ENCODE measurements at regions not wholly inside any gene's neighbourhood (a gene's known extent, or its start where the extent isn't known, plus 50 kb on each side); places are given as distances from the start of the nearest gene placed in this dataset.

DNA sequence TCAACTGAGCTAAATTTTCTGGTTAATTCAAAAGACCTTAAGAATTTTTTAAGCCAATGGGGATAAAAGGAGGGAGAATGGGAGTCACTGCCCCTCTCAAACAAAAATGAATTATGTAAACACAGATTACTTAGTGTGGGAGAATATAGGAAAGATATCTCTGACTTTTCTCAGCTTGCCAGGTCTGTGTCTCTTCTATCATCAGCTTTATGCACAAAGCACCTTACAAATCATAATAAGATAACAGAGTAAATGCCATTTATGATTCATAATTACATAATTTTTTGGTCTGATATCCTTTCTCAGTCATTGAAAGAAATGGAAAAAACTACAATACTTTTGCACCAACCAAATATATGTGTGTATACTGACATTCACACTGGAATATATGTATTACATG lies 604.6 kb upstream of the FAM241A start:
- no TSS peak for BruUV-seq (replicated peaks)
- Histone ChIP-seq H3K4me1 (replicated peaks in 1 of 2; ENCODE audit: control insufficient read depth in 2 of 2, insufficient read depth in 2 of 2, low read length in 2 of 2) (no peaks in the 10 kb centered on the region), H3K27me3 (ENCODE audit: control insufficient read depth in 2 of 2, insufficient read depth in 2 of 2, low read length in 2 of 2) (no peaks in the 10 kb centered on the region), H2AFZ (ENCODE audit: low read depth, low read length) (no peak overlapping the region), H4K20me1 (replicated peaks; ENCODE audit: control insufficient read depth, insufficient read depth, low read length) (no peaks in the 10 kb centered on the region), H3K4me3 (no peak overlapping the region), H3K9me1 (ENCODE audit: control insufficient read depth, insufficient read depth, low read length) (no peaks in the 10 kb centered on the region), H3K36me3 (ENCODE audit: control insufficient read depth, insufficient read depth, low read length) (no peaks in the 10 kb centered on the region), H3K9me3 (replicated peaks; ENCODE audit: control insufficient read depth, insufficient read depth, low read depth, low read length) (no peaks in the 10 kb centered on the region), H3K9ac (ENCODE audit: insufficient read depth in 1 of 2, low read depth in 2 of 2, low read length in 2 of 2) (no peak overlapping the region), H3K4me2 (ENCODE audit: insufficient read depth, low read length) (no peak overlapping the region), H3K27ac (ENCODE audit: extremely low read depth, low read depth, low read length) (no peak overlapping the region), H3K79me2 (ENCODE audit: control insufficient read depth, insufficient read depth, low read length) (no peaks in the 10 kb centered on the region)
- CTCF ChIA-PET (ENCODE audit: low intra/inter-chr PET ratio): no interaction called here
- ATAC-seq: no peak
- POLR2A ChIA-PET: no interaction called here
- intact Hi-C loops (cut with micrococcal nuclease) (no loop called here), in situ Hi-C loops (cut with MboI) (no loop called here)
- TF ChIP-seq CTBP1 (IDR thresholded peaks at IDR 0.05; ENCODE audit: borderline replicate concordance): no peak
- TF ChIP-seq MITF (IDR thresholded peaks at IDR 0.05): no peak
- TF ChIP-seq TAF7 (tag; IDR thresholded peaks at IDR 0.05): no peak
- no peak for TF ChIP-seq THAP12 (CRISPR knock-in tag; IDR thresholded peaks at IDR 0.05)
- no peak for TF ChIP-seq SRSF7 (optimal IDR thresholded peaks at IDR 0.05; ENCODE audit: low read depth, low read length)
- no peak for TF ChIP-seq ZNF282 (CRISPR knock-in tag; IDR thresholded peaks at IDR 0.05)
- TF ChIP-seq AFF4 (CRISPR knock-in tag; IDR thresholded peaks at IDR 0.05): no peak
- TF ChIP-seq BDP1 (IDR thresholded peaks at IDR 0.05; ENCODE audit: insufficient read depth, insufficient read length): no peak
- no peak for TF ChIP-seq TOE1 (IDR thresholded peaks at IDR 0.05; ENCODE audit: borderline replicate concordance)
- no peak for TF ChIP-seq TOE1 (CRISPR knock-in tag; IDR thresholded peaks at IDR 0.05; ENCODE audit: borderline replicate concordance, low read depth)
- no peak for FAIRE-seq
- DNase-seq (ENCODE audit: extremely low read depth in 1 of 4, low spot score in 3 of 4): no peak
